Iris pigment epithelial cell (primary cell): ENCODE measurements at regions not wholly inside any gene's neighbourhood (a gene's known extent, or its start where the extent isn't known, plus 50 kb on each side); places are given as distances from the start of the nearest gene placed in this dataset.
A peak's percentile ranks its signal among the peaks of the same experiment; 100 is the strongest.
"Not testable (repeated sequence)": the region's sequence is repeated elsewhere in the genome, so short reads cannot be mapped to it uniquely, and the experiment has no call there.

ENCODE experiments used
- DNase-seq: peaks from one replicate; pipeline ENCODE4 v3.0.0-alpha.2; 2011; ENCODE audit warnings: low read depth

GRCh38 chr11:121866754-121867153, 249.3 kb downstream of the BLID start:
- DNase-seq: no peak

- DNase-seq: no peak
Measured at GRCh38 chr11:121864660-121865059, 251.4 kb downstream of the BLID start.

DNA sequence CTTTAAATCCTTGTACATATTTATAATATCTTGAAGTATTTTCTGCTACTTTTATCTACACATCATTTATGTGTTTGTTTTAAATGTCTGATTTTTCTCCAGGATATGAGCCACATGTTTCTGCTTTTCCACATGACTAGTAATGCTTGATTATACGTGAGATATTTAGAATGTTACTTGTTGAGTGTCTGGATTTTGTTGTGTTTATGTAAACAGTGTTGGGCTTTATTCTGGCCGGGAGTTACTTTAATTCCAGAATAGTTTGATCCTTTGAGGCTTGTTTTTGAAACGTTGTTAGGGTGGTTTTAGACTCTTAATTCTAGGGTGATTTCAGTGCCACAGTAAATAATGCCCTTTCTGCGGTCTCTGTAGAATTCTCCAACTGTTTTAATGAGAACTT, 252.9 kb downstream of the BLID start:
- DNase-seq: no peak

GRCh38 chr11:121855138-121855537, 260.9 kb downstream of the BLID start:
- not testable (repeated sequence) for DNase-seq

- peak; percentile 39 for DNase-seq
Measured at GRCh38 chr11:121844016-121844415, 272.0 kb downstream of the BLID start.

DNA sequence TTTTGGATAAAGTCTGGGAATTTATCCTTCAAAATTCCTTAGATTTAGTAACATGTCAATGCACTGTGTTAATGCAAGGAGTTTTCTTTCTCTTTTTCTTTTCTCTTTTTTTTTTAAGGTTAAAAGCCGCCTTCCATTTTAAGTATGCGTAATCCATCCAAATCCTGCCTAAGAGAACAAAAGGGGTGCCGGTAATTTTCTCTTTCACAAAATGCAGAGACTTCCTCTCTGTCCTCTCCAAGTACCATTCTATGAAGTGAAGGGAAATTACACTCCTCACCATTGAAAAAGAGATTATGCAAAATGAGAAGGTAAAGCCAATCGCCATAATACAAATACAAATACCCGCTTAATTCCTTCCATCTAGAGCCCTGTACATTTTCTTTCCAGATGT, 273.8 kb downstream of the BLID start:
- DNase-seq: no peak

DNA sequence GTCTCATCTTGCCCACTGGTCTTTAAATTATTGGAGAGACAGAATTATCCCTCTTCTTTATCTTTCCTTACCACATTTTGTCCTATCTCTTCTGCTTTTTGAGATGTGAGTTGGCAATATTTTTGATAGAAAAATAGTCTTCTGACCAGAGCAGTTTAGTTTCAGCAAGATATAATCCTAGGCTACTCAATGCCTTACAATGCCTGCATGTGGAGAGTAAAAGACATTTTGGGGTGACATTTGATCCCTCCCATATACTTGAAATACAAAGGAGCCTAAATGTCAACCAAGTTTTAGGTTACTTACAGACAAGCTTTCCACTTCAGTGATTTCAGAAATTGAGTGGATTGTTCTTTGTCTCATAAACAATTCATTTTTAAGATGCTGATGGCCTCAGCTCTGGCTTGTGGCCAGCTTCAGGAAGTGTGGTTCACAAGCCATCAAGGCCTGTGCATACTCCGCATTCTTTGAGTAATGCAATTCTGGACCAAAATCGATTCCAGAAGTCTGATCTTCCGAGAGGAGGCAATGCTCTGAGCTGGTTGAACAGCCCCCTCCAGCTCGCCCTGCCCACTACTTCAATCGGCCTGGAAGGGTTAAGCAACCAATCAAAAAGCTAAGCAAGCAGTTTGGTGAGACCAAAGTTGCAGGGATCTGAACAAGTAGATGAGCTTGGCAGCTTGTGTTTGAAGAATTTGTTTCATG, 274.4 kb downstream of the BLID start:
- DNase-seq: peak; percentile 94

DNA sequence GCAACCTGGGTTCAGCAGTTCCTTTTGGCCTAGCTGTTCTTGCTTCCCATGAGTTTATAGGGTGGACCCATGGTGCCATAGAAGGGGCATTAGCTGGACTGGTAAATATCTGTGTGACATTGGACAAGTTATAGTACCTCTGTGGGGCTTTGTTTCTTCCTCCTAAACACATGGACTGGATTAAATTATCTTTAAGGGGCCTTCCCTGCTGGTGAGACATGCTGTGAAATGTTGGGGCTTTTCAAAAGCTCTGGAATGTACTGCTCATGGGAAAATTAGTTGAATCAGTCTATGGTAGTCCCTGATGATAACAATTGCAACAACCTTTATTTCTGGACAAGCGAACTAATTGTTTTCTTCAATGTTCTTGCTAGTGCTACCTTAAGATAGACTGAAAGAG, 276.2 kb downstream of the BLID start:
- DNase-seq: peak; percentile 68

DNA sequence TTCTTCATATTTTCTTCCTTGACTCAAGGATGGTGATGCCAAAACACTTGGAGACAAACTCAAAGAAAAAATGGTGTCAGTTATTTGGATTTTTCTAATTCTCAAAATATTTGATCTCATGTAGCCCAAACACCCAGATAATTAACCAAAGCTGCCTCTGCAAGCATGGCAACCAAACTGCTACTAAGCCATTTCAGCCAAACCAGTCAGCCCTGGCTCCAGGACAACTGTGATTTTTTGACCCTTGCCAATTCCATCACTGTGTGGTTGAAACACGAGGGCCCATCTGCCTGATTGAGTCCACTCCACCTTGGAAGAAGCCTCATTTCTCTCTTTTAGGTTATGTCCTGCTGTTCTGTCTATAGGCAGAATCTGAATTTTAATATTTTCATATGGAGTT, 277.4 kb downstream of the BLID start:
- no peak for DNase-seq

DNA sequence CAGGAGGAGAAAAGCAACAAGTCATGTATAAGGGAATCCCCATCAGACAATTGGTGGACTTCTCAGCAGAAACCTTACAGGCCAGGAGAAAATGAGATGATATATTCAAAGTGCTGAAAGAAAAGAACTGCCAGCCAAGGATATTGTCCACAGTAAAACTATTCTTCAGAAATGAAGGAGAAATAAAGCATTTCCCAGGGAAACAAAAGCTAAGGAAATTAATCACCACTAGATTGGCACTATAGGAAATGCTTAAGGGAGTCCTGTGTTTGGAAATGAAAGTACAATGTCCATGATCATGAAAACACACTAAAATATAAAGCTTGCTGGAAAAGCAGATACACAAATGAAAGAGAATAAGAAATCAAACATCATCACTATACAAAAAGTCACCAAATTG, 282.0 kb downstream of the BLID start:
- DNase-seq: no peak

DNA sequence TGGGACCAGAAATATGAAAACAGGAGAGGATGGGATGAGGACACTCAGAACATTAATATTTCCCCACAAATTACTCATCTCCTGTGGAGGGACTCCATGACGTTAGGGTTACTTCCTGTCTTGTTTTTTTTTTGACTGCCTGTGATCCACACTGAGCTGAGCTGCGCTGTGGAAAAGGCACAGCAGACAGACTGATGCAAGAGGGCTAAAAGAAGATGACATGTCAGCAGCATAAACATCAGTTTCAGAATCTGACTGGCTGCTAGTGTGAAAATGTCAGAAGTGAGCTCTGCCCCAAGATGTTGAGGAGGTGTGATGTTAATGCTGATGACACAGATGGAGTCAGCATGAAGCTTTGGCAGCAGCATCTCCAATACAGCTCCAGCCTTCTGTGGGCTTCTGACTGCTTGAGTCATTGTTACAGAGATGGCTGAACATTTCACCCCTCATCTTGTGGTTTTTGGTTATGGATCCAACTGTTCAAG, 286.8 kb downstream of the BLID start:
- peak; percentile 99 for DNase-seq

DNA sequence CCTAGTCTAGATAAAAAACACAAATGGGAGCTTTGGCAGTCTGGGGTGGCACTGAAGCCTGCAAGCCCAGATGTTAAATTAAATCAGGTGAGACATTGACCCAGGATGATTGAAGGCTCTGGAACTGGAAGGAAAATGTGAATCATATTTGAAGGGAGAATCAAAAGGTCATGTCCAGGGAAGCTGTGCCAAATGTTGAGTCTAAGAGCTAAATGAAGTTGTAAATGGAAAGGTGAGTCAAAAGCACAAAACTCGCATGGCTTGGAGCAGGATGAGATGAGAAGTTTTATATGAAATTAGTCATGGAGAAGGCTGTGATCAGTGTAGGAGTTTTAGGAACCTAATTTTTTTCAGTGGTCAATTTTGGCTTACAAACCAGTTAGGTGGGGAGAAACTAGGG, 301.1 kb downstream of the BLID start:
- peak; percentile 45 for DNase-seq

- DNase-seq: no peak
Measured at GRCh38 chr11:121814296-121814695, 301.7 kb downstream of the BLID start.

DNA sequence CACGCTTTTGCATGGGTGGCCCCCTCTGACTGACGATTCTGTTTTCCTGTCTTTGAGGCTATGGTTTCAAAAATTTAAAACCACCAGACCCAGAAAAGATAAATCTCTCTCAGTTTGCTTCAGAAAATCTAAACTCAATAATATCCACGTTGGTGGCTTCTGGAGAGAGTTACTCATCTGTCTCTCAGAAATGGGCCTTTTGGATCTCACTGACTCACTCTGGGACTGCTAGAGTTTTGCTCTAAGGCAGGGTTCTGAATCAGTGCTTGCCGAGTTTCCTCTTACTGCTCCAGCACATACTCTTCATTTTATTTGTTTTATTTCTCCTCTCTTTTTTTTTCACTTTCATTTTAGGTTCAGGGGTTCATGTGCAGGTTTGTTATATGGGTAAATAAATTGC, 305.7 kb downstream of the BLID start:
- peak; percentile 82 for DNase-seq

- no peak for DNase-seq
Measured at GRCh38 chr11:121808096-121808495, 307.9 kb downstream of the BLID start.

DNA sequence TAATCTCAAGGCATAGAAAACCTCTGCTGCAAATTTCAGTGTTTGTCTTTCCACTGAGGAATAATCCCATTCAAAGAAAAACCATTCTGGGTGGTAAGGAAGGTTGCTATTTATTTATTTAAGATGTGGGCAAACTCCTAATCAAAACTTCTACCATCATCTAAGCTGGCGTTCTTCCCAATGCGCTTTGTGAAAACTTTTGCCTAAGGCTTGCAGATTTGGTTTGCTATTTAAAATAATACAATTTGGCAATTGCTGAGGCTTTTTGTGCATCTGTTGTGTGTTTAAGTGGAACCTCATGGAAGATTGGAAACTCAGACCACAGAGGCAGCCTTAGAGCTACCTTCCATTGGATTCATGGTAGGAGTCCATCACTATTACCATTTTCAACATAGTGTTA, 309.0 kb downstream of the BLID start:
- DNase-seq: no peak

- no peak for DNase-seq
Measured at GRCh38 chr11:121802542-121802941, 313.5 kb downstream of the BLID start.

- no peak for DNase-seq
Measured at GRCh38 chr11:121801781-121802180, 314.2 kb downstream of the BLID start.

- DNase-seq: peak; percentile 10
Measured at GRCh38 chr11:121801394-121801748, 314.6 kb downstream of the BLID start.

- DNase-seq: peak; percentile 5
Measured at GRCh38 chr11:121800731-121801393, 315.2 kb downstream of the BLID start.

DNA sequence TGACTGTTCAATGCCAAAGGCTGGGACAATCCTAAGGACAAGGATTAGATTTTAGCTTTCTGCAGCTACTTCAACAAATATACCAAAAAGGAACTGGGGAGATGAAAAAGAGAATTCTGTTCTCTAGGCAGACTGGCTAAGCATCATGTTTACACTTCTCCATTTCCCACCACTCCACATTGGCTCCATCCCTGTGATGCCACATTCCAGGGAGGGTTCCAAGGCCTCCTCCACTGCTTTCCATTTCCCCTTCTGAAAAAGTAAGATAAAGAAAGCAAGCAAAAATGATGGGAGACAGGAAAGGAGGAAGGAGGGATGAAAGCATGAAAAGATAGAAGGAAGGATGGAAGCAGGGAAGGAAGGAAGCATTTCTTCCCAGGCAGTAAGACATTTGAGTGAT, 315.8 kb downstream of the BLID start:
- DNase-seq: no peak

- DNase-seq: no peak
Measured at GRCh38 chr11:121797496-121797895, 318.5 kb downstream of the BLID start.

GRCh38 chr11:121795174-121795573, 320.8 kb downstream of the BLID start:
- DNase-seq: no peak

GRCh38 chr11:121794671-121795141, 321.3 kb downstream of the BLID start:
- DNase-seq: no peak
